Skeletal muscle tissue (tissue), 3 donors: ENCODE measurements at regions not wholly inside any gene's neighbourhood (a gene's known extent, or its start where the extent isn't known, plus 50 kb on each side); places are given as distances from the start of the nearest gene placed in this dataset.

Source experiments
- H3K27ac ChIP-seq: one replicate; pipeline ENCODE4 v1.7.0; 2013; ENCODE audit warnings: mild to moderate bottlenecking, low read depth, low read length, inconsistent platforms
- H3K27me3 ChIP-seq, 3 donors: one replicate each; pipeline ENCODE4 v1.7.0; 2013; ENCODE audit warnings: low read length in 3 of 3; ENCODE audit not compliant: control insufficient read depth in 3 of 3, insufficient read depth in 3 of 3
- H3K36me3 ChIP-seq, 3 donors: one replicate each; pipeline ENCODE4 v1.7.0; 2013; ENCODE audit warnings: low read length in 3 of 3; ENCODE audit not compliant: control insufficient read depth in 3 of 3, insufficient read depth in 3 of 3
- H3K4me1 ChIP-seq, 3 donors: one replicate each; pipeline ENCODE4 v1.7.0; 2013; ENCODE audit warnings: low read length in 3 of 3, mild to moderate bottlenecking in 3 of 3; ENCODE audit not compliant: control insufficient read depth in 3 of 3, insufficient read depth in 3 of 3
- H3K4me3 ChIP-seq, 3 donors: one replicate each; pipeline ENCODE4 v1.7.0; 2013; ENCODE audit warnings: low read length in 3 of 3
- H3K9ac ChIP-seq, 3 donors: one replicate each; pipeline ENCODE4 v1.7.0; 2013; ENCODE audit warnings: low read length in 3 of 3, mild to moderate bottlenecking in 3 of 3, moderate library complexity in 2 of 3, low read depth in 1 of 3
- H3K9me3 ChIP-seq, 3 donors: one replicate each; pipeline ENCODE4 v1.7.0; 2013; ENCODE audit warnings: low read length in 3 of 3; ENCODE audit not compliant: control insufficient read depth in 3 of 3
- donor health status: Osteomylitis.

DNA sequence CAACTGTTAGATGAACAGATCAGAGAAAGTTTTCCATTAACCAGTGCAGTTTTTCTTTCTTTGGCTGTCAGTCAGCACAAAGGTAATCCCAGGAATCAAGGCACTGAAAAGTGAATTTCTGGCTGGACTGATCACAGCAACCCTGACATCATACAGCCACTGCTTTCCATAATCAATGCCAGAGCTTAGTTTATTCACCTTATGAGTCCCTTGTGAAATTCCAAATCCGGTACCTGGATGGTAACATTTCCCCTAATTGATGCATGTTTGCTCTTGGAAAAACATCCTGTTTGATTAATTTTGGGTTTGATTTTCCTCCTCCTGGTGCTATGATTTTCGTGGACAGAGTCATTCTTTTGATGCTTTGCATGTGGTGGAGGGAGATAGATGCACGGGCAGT is 319.8 kb downstream of the INSC start:
- no peak overlapping the region for H3K4me3 ChIP-seq
- no peaks in the 10 kb centered on the region for H3K36me3 ChIP-seq
- no peaks in the 10 kb centered on the region for H3K4me1 ChIP-seq
- no peak overlapping the region for H3K27ac ChIP-seq
- no peaks in the 10 kb centered on the region for H3K9me3 ChIP-seq
- peaks cover 0 to 2% (median 0%) of the 10 kb centered on the region in 3 donors for H3K27me3 ChIP-seq
- no peak overlapping the region for H3K9ac ChIP-seq

DNA sequence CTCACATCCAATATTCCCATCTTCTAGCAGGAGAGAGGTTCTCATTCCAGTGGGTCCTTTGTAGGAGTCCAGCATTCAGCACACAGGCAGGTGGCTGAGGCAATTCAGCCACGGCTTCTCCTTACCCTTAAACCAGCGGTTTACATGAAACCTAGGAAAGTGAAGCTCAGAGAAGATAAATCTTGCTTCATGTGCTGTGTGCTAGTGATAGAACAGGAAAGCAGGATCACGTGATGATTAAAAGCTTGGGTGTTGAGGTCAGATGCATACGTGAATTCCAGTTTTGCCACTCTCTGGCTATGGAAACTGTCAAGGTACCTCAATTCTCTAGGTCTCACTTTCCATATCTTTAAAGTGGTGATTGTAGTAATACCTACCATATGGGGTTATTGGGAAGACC is 331.6 kb downstream of the INSC start:
- Histone ChIP-seq H3K9me3 (no peaks in the 10 kb centered on the region), H3K4me1 (no peaks in the 10 kb centered on the region), H3K9ac (no peak overlapping the region), H3K4me3 (no peak overlapping the region), H3K27ac (no peak overlapping the region), H3K27me3 (no peaks in the 10 kb centered on the region), H3K36me3 (no peaks in the 10 kb centered on the region)

DNA sequence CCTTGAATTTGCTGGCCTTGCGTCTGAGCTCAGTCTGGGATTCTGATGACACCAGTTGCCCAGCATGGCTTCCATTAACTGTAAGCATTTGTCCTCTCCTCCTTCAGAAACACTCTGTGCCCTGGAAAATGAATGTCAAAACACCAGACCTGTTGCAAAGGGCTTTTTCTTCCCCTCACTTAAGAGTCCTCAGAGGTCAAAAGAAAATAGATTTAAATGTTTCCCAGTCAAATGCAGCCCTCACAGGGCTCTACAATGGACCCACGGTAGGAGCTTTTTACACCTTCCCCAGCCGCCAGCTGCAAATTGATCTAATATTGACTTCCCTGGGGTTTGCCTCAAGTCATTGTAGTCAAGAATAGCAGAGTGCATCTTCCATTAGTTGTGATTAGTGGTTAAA is 332.2 kb downstream of the INSC start:
- no peaks in the 10 kb centered on the region for H3K27me3 ChIP-seq
- H3K27ac ChIP-seq = no peak overlapping the region
- H3K9ac ChIP-seq = no peak overlapping the region
- H3K9me3 ChIP-seq = no peaks in the 10 kb centered on the region
- H3K4me1 ChIP-seq = no peaks in the 10 kb centered on the region
- no peaks in the 10 kb centered on the region for H3K36me3 ChIP-seq
- no peak overlapping the region for H3K4me3 ChIP-seq

DNA sequence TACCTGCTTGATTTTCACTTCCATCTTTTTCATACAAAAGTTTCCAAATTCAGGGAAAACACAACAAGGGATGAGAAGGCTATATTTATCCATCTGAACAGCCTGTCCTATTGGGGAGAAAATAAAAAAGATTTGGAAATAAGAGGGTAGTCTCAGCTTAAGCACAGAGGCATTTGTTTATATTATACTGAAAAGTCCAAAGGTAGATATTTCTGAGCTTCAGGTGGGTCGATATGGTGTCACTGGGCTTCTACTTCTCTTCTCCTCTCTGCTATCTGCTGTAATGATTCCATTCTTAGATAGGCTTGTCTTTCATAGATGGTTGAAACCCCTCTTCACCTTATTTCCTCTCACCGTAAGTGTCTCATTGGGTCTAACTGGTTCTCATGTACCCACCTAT is 337.0 kb downstream of the INSC start:
- Histone ChIP-seq H3K27ac (no peak overlapping the region), H3K27me3 (no peaks in the 10 kb centered on the region), H3K9me3 (no peaks in the 10 kb centered on the region), H3K9ac (no peak overlapping the region), H3K4me3 (no peak overlapping the region), H3K4me1 (no peaks in the 10 kb centered on the region), H3K36me3 (no peaks in the 10 kb centered on the region)

DNA sequence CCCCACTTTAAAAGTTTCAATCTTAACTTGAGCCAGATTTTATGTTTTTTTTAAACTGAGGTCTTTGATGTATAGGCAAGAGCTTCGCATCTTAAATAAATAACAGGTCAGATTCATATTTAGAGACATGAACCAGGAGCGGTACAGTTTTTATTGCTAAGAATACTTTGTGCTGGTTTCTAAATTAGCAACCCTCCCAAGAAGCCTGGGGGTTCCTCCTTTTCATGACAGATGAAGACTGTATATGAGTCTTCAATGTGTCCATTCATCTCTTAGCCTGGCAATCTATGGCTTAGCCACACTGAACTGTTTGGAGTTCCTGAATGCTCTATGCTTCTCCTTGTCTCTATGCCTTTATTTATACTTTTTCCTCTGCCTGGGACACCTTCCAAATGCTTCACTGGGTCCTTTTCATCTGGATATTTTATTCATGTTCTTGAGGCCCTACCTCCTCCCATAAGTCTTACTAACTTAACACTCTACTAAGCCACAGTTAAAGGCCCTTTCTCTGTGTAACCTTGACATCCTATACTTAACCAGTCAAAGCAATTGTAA is 338.6 kb downstream of the INSC start:
- H3K4me1 ChIP-seq = no peaks in the 10 kb centered on the region
- H3K27me3 ChIP-seq = no peaks in the 10 kb centered on the region
- H3K36me3 ChIP-seq = no peaks in the 10 kb centered on the region
- H3K27ac ChIP-seq = no peak overlapping the region
- no peak overlapping the region for H3K4me3 ChIP-seq
- no peaks in the 10 kb centered on the region for H3K9me3 ChIP-seq
- H3K9ac ChIP-seq = no peak overlapping the region

DNA sequence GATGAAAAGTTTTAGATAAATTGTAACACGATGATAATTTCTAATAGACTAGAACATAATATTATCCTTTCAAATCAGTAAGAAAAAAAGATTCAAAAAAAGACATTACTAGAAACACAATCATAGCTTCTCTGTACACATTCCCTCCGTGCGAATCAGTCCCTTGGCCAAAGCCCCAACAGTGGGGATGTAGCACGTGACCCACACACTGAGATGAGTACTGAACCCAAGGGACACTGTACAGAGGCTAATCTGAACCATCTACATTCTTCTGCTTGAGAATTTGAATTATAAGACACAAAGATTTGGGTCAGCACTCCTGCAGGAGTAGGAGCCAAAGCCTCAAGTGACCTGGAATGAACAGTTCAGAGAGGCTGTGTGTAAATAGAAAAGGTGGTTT is 353.7 kb downstream of the INSC start:
- Histone ChIP-seq H3K9me3 (no peaks in the 10 kb centered on the region), H3K4me1 (no peaks in the 10 kb centered on the region), H3K36me3 (no peaks in the 10 kb centered on the region), H3K9ac (no peak overlapping the region), H3K27ac (no peak overlapping the region), H3K4me3 (no peak overlapping the region), H3K27me3 (no peaks in the 10 kb centered on the region)

DNA sequence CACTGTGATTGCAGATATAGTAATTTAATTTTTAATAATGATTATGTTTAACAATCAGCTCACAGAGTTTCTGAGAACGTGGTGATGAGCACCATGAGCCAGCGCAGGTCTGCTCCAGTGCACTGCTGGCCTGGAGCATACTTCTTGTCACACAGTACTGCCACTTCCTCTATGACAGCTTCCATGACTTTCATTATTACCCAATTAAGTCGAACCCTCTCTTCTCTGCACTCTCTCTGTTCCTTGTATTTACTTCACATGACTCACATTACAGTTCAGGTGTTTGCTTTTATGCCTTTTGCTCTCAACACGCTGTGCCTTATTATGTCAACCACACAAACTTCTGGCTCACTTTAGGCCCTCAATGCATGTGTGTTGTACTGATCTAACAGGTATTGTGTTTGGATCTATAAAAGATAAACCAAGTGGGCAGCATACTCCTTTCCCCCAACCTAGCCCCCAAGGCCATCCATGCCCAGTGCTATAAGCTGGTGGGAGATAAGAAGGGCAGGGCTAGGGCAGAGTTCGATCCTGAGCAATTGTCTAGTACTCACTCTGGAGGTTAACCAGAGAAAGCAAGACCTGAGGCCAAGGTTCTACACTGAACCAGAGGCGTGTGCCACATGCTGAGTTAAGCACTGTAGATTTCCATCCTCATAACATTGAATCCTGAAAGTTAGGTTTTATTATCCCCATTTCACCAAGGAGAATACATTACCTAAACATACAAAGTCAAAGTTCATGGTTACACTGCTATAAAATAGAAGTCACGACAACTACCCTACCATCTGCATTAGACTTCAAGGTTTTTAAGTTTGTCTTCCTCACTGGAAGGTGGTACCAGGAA is 356.5 kb downstream of the INSC start:
- Histone ChIP-seq H3K36me3 (no peaks in the 10 kb centered on the region), H3K27ac (no peak overlapping the region), H3K4me3 (no peak overlapping the region), H3K27me3 (no peaks in the 10 kb centered on the region), H3K9me3 (no peaks in the 10 kb centered on the region), H3K4me1 (no peaks in the 10 kb centered on the region), H3K9ac (no peak overlapping the region)

DNA sequence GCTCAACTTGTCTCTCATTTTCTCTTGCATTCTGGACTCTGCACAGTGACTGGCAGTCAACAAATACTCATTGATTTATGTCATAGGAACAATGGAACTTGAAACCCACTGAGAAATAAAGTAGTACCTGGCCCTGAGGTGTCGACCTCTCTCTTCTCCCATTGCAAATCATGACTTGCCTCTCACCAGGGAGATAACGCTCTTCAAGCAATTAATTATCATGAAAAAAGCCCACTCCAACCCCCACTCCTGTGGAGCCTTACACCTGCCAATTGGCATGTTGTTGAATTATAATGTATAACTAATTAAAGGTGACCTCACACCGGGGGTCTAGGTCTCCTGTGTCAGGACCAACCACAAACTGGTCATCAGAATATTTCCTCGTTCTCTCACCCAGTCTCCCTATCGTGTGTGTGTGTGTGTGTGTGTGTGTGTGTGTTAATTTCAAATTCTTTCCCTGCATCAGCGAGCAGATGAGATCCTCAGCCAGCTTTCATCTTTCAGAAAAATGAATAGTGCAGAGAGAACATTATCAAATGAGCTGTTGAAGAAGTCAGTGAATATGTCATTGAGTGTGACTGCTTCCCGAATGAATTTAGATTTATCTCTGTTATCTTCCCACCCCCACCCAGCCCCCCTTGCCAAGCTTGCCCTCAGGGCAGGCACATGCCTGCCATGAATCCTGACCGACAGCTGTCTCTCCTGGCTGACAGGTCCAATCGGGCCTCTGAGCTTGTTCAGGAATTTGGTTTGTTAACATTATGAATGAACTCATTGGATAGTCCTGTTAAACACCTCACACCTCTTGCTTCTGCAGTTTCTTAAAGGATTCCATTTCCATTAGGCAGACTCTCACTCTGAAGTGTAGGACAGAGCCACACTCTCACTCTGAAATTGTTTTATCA is 357.4 kb downstream of the INSC start:
- no peaks in the 10 kb centered on the region for H3K9me3 ChIP-seq
- no peak overlapping the region for H3K9ac ChIP-seq
- no peak overlapping the region for H3K4me3 ChIP-seq
- H3K27ac ChIP-seq = no peak overlapping the region
- H3K27me3 ChIP-seq = no peaks in the 10 kb centered on the region
- H3K36me3 ChIP-seq = no peaks in the 10 kb centered on the region
- no peaks in the 10 kb centered on the region for H3K4me1 ChIP-seq

DNA sequence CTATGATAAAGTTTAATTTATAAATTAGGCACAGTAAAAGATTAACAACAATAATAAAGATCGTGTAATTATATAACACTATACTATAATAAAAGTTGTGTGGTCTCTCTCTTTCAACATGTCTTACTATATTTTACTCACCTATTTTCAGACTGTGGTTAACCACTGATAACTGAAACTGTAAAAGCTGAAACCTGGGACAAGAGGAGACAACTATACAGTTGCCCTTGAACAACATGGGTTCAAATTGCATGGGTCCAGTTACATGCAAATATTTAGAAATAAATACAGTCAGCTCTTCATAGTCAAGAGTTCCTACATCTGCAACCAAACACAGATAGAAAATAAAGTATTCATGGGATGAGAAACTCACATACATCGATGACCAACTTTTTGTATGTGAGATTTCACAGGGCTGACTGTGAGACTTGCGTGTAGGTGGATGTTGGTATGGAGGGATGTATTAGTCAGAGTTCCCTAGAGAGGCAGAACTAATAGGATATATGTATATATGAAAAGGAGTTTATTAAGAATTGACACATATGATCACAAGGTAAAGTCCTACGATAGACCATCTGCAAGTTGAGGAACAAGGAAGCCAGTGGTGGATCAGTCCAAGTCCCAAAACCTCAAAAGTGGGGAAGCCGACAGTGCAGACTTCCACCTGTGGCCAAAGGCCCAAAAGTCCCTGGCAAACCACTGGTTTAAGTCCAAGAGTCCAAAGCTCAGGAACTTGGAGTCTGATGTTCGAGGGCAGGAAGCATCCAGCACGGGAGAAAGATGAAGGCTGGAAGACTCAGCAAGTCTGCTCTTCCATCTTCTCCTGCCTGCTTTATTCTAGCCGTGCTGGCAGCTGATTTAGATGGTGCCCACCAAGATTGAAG is 359.5 kb downstream of the INSC start:
- H3K36me3 ChIP-seq = no peaks in the 10 kb centered on the region
- H3K9me3 ChIP-seq = no peaks in the 10 kb centered on the region
- no peak overlapping the region for H3K4me3 ChIP-seq
- H3K27ac ChIP-seq = no peak overlapping the region
- H3K27me3 ChIP-seq = no peaks in the 10 kb centered on the region
- H3K9ac ChIP-seq = no peak overlapping the region
- H3K4me1 ChIP-seq = no peaks in the 10 kb centered on the region
